Epithelial cell of esophagus (primary cell): ENCODE measurements at regions not wholly inside any gene's neighbourhood (a gene's known extent, or its start where the extent isn't known, plus 50 kb on each side); places are given as distances from the start of the nearest gene placed in this dataset.

Experiments used
- DNase-seq: peaks from one replicate; pipeline ENCODE4 v3.0.0; 2010; ENCODE audit warnings: low read depth
- H3K4me3 ChIP-seq: 2 replicates; pipeline ENCODE4 v1.5.1; 2011; ENCODE audit warnings: mild to moderate bottlenecking, low read length, control low read depth
- CTCF ChIP-seq: IDR thresholded peaks from 2 replicates; pipeline ENCODE4 v1.5.1; 2011; ENCODE audit warnings: low read depth, mild to moderate bottlenecking, low read length, control low read depth, inconsistent platforms; ENCODE audit not compliant: insufficient read depth; ENCODE audit errors: missing control alignments

- H3K4me3 ChIP-seq = no peak overlapping the region
- no peak for TF ChIP-seq CTCF
- no peak for DNase-seq
Observed at GRCh38 chr18:44323125-44323524, 357.6 kb upstream of the SETBP1 start.

GRCh38 chr18:44324361-44324760 lies 356.3 kb upstream of the SETBP1 start:
- no peak for DNase-seq
- H3K4me3 ChIP-seq = no peak overlapping the region

GRCh38 chr18:44325903-44326635 lies 354.6 kb upstream of the SETBP1 start:
- no peak overlapping the region for H3K4me3 ChIP-seq
- DNase-seq = peak; percentile 78
- peak; percentile 78 for TF ChIP-seq CTCF

More at GRCh38 chr18:44324361-44324760, 356.3 kb upstream of the SETBP1 start:
- no peak for TF ChIP-seq CTCF

GRCh38 chr18:44331656-44332570 lies 348.8 kb upstream of the SETBP1 start:
- TF ChIP-seq CTCF = no peak
- DNase-seq = no peak
- no peak overlapping the region for H3K4me3 ChIP-seq

- TF ChIP-seq CTCF = no peak
- H3K4me3 ChIP-seq = no peak overlapping the region
- peak; percentile 96 for DNase-seq
Observed at GRCh38 chr18:44341759-44342158, 338.9 kb upstream of the SETBP1 start.

- no peak overlapping the region for H3K4me3 ChIP-seq
- no peak for TF ChIP-seq CTCF
- DNase-seq = peak; percentile 79
Observed at GRCh38 chr18:44342162-44342561, 338.5 kb upstream of the SETBP1 start.

GRCh38 chr18:44342946-44343345 lies 337.7 kb upstream of the SETBP1 start:
- DNase-seq = peak; percentile 59
- H3K4me3 ChIP-seq = no peak overlapping the region
- no peak for TF ChIP-seq CTCF
